ENCODE measurements at regions not wholly inside any gene's neighbourhood (a gene's known extent, or its start where the extent isn't known, plus 50 kb on each side); places are given as distances from the start of the nearest gene placed in this dataset.

- in situ Hi-C loops (cut with HindIII; ENCODE audit: extremely low pct_ligation_motif_present, low pct_unique_long_range_greater_than_20kb) (no loop called here), intact Hi-C loops (cut with micrococcal nuclease; ENCODE audit: unreplicated experiment) (no loop called here)
- no peaks in the 10 kb centered on the region for H3K79me2 ChIP-seq (ENCODE audit: insufficient read depth, low read length)
- H4K20me1 ChIP-seq (ENCODE audit: insufficient read depth, low read length) = no peaks in the 10 kb centered on the region
- no peak overlapping the region for H2AFZ ChIP-seq (ENCODE audit: low read length)
- no peak overlapping the region for H3K4me2 ChIP-seq (ENCODE audit: low read depth, low read length)
- no peaks in the 10 kb centered on the region for H3K36me3 ChIP-seq (replicated peaks in 1 of 2; ENCODE audit: control insufficient read depth in 1 of 2, insufficient read depth in 2 of 2, low read length in 2 of 2)
- TF ChIP-seq ZNF3 (CRISPR knock-in tag; IDR thresholded peaks at IDR 0.05) (no peak), ZNF24 (IDR thresholded peaks at IDR 0.05) (no peak), RFX3 (CRISPR knock-in tag; IDR thresholded peaks at IDR 0.05) (no peak), ZNF574 (CRISPR knock-in tag; IDR thresholded peaks at IDR 0.05) (no peak), NFE2L2 (IDR thresholded peaks at IDR 0.05; ENCODE audit: low read length) (no peak), IRF1 (CRISPR knock-in tag; IDR thresholded peaks at IDR 0.05; ENCODE audit: low read depth) (no peak), HDAC2 (CRISPR knock-in tag; IDR thresholded peaks at IDR 0.05) (no peak), ZNF468 (CRISPR knock-in tag; IDR thresholded peaks at IDR 0.05) (no peak), ZNF597 (CRISPR knock-in tag; IDR thresholded peaks at IDR 0.05) (no peak), ZNF629 (CRISPR knock-in tag; conservative IDR thresholded peaks at IDR 0.05) (no peak), JUNB (CRISPR knock-in tag; IDR thresholded peaks at IDR 0.05; ENCODE audit: borderline replicate concordance) (no peak), NR2C2 (CRISPR knock-in tag; IDR thresholded peaks at IDR 0.05; ENCODE audit: borderline replicate concordance) (no peak), GLI4 (CRISPR knock-in tag; IDR thresholded peaks at IDR 0.05; ENCODE audit: borderline replicate concordance) (no peak), RORA (CRISPR knock-in tag; IDR thresholded peaks at IDR 0.05) (no peak), RFX1 (IDR thresholded peaks at IDR 0.05) (no peak), ZNF136 (CRISPR knock-in tag; IDR thresholded peaks at IDR 0.05; ENCODE audit: low read depth) (no peak)
- no peaks in the 10 kb centered on the region; a peak in 1 of 5 replicates for H3K27me3 ChIP-seq (ENCODE audit: control insufficient read depth in 1 of 2, insufficient read depth in 2 of 2, low read length in 2 of 2)
- H3K27ac ChIP-seq (ENCODE audit: extremely low read length, insufficient read depth, low read length) = no peak overlapping the region
- H3K4me1 ChIP-seq (ENCODE audit: insufficient read depth, low read length) = no peaks in the 10 kb centered on the region
- DNase-seq (ENCODE audit: low spot score) (no peak), ATAC-seq (no peak), FAIRE-seq (no peak)
- no peaks in the 10 kb centered on the region for H3K9me3 ChIP-seq (ENCODE audit: low read length)
- WGBS (ENCODE audit: low lambda C conversion rate) = 3% methylated on average over 1 of the region's 1 CpG
- no peak overlapping the region for H3K4me3 ChIP-seq (replicated peaks in 1 of 3; ENCODE audit: insufficient read depth in 1 of 3, low read depth in 2 of 3, low read length in 3 of 3)
- BruUV-seq (replicated peaks) = no TSS peak
- ChIA-PET POLR2A (no interaction called here), CTCF (ENCODE audit: low intra/inter-chr PET ratio, low total read pairs) (no interaction called here)
- H3K9ac ChIP-seq (ENCODE audit: insufficient read depth, low read depth, low read length) = no peak overlapping the region
Measured at GRCh38 chr4:116872941-116873340, 212.4 kb downstream of the TRAM1L1 start.

Measured in HepG2 (cell line).